Dendritic cell treated with granulocyte-macrophage colony-stimulating factor and Interleukin-4, amounts not matched to agents 40 ng/mL and 50 ng/mL, for 4 days (primary cell): ENCODE measurements at regions not wholly inside any gene's neighbourhood (a gene's known extent, or its start where the extent isn't known, plus 50 kb on each side); places are given as distances from the start of the nearest gene placed in this dataset.

Experiments
- H3K27ac Mint-ChIP-seq: one replicate; pipeline ENCODE4 v1.8.0; 2022; ENCODE audit warnings: mild to moderate bottlenecking, mixed read lengths
- H3K27me3 Mint-ChIP-seq: one replicate; pipeline ENCODE4 v1.8.0; 2022; ENCODE audit warnings: mild to moderate bottlenecking, mixed read lengths
- H3K36me3 Mint-ChIP-seq: one replicate; pipeline ENCODE4 v1.8.0; 2022; ENCODE audit warnings: low read depth, mixed read lengths
- H3K4me1 Mint-ChIP-seq: one replicate; pipeline ENCODE4 v1.8.0; 2022; ENCODE audit warnings: low read depth, mixed read lengths
- H3K4me3 Mint-ChIP-seq: one replicate; pipeline ENCODE4 v1.8.0; 2022; ENCODE audit warnings: mild to moderate bottlenecking, moderate library complexity, mixed read lengths
- H3K9me3 Mint-ChIP-seq: one replicate; pipeline ENCODE4 v1.8.0; 2022; ENCODE audit warnings: mixed read lengths
- intact Hi-C: fragments of 100-400 bp; cut with micrococcal nuclease; formaldehyde crosslinking; loops from one replicate; pipeline ENCODE4 v1.15.0; 2022

- Mint-ChIP-seq H3K36me3 (no peaks in the 10 kb centered on the region), H3K4me1 (peaks cover 6% of the 10 kb centered on the region), H3K9me3 (no peaks in the 10 kb centered on the region), H3K4me3 (no peak overlapping the region), H3K27me3 (no peaks in the 10 kb centered on the region), H3K27ac (no peak overlapping the region)
- intact Hi-C loops: no loop called here
These were observed 191.5 kb upstream of the PARD3B start for GRCh38 chr2:204353823-204354222.

GRCh38 chr2:204354442-204354856, 190.8 kb upstream of the PARD3B start:
- intact Hi-C loops: no loop called here
- no peaks in the 10 kb centered on the region for H3K9me3 Mint-ChIP-seq

GRCh38 chr2:204355688-204356087, 189.6 kb upstream of the PARD3B start:
- intact Hi-C loops: no loop called here

More at GRCh38 chr2:204354442-204354856, 190.8 kb upstream of the PARD3B start:
- peaks cover 6% of the 10 kb centered on the region for H3K4me1 Mint-ChIP-seq
- no peak overlapping the region for H3K4me3 Mint-ChIP-seq
- H3K27ac Mint-ChIP-seq: no peak overlapping the region
- H3K36me3 Mint-ChIP-seq: no peaks in the 10 kb centered on the region
- H3K27me3 Mint-ChIP-seq: no peaks in the 10 kb centered on the region

GRCh38 chr2:204356151-204356641, 189.1 kb upstream of the PARD3B start:
- Mint-ChIP-seq H3K4me1 (peaks cover 12% of the 10 kb centered on the region), H3K4me3 (no peak overlapping the region), H3K36me3 (no peaks in the 10 kb centered on the region), H3K27me3 (no peaks in the 10 kb centered on the region), H3K9me3 (no peaks in the 10 kb centered on the region), H3K27ac (no peak overlapping the region)
- intact Hi-C loops: no loop called here

More at GRCh38 chr2:204355688-204356087, 189.6 kb upstream of the PARD3B start:
- Mint-ChIP-seq H3K4me3 (no peak overlapping the region), H3K9me3 (no peaks in the 10 kb centered on the region), H3K4me1 (peaks cover 7% of the 10 kb centered on the region), H3K27me3 (no peaks in the 10 kb centered on the region), H3K36me3 (no peaks in the 10 kb centered on the region), H3K27ac (no peak overlapping the region)

GRCh38 chr2:204357286-204357685, 188.0 kb upstream of the PARD3B start:
- Mint-ChIP-seq H3K27me3 (no peaks in the 10 kb centered on the region), H3K27ac (no peak overlapping the region), H3K4me1 (peaks cover 13% of the 10 kb centered on the region), H3K36me3 (no peaks in the 10 kb centered on the region), H3K4me3 (no peak overlapping the region), H3K9me3 (no peaks in the 10 kb centered on the region)
- intact Hi-C loops: no loop called here

GRCh38 chr2:204359076-204359475, 186.2 kb upstream of the PARD3B start:
- no peak overlapping the region for H3K27ac Mint-ChIP-seq
- H3K36me3 Mint-ChIP-seq: no peaks in the 10 kb centered on the region
- H3K4me1 Mint-ChIP-seq: peaks cover 7% of the 10 kb centered on the region
- intact Hi-C loops: no loop called here
- H3K4me3 Mint-ChIP-seq: no peak overlapping the region
- no peaks in the 10 kb centered on the region for H3K9me3 Mint-ChIP-seq
- H3K27me3 Mint-ChIP-seq: no peaks in the 10 kb centered on the region

GRCh38 chr2:204360218-204361007, 184.9 kb upstream of the PARD3B start:
- Mint-ChIP-seq H3K27ac (no peak overlapping the region), H3K9me3 (no peaks in the 10 kb centered on the region), H3K36me3 (no peaks in the 10 kb centered on the region), H3K4me1 (peaks cover 7% of the 10 kb centered on the region), H3K27me3 (no peaks in the 10 kb centered on the region), H3K4me3 (no peak overlapping the region)
- intact Hi-C loops: no loop called here

GRCh38 chr2:204361738-204362137, 183.5 kb upstream of the PARD3B start:
- no peak overlapping the region for H3K4me3 Mint-ChIP-seq
- H3K27ac Mint-ChIP-seq: no peak overlapping the region
- intact Hi-C loops: no loop called here
- H3K36me3 Mint-ChIP-seq: no peaks in the 10 kb centered on the region
- H3K27me3 Mint-ChIP-seq: no peaks in the 10 kb centered on the region
- H3K4me1 Mint-ChIP-seq: peaks cover 7% of the 10 kb centered on the region
- no peaks in the 10 kb centered on the region for H3K9me3 Mint-ChIP-seq

GRCh38 chr2:204362581-204362980, 182.7 kb upstream of the PARD3B start:
- no peaks in the 10 kb centered on the region for H3K9me3 Mint-ChIP-seq
- H3K4me1 Mint-ChIP-seq: peaks cover 7% of the 10 kb centered on the region
- no peak overlapping the region for H3K27ac Mint-ChIP-seq
- H3K4me3 Mint-ChIP-seq: no peak overlapping the region
- intact Hi-C loops: no loop called here
- H3K27me3 Mint-ChIP-seq: no peaks in the 10 kb centered on the region
- H3K36me3 Mint-ChIP-seq: no peaks in the 10 kb centered on the region

GRCh38 chr2:204363513-204363912, 181.8 kb upstream of the PARD3B start:
- Mint-ChIP-seq H3K4me3 (no peak overlapping the region), H3K4me1 (peaks cover 7% of the 10 kb centered on the region), H3K9me3 (no peaks in the 10 kb centered on the region), H3K27me3 (no peaks in the 10 kb centered on the region), H3K27ac (no peak overlapping the region), H3K36me3 (no peaks in the 10 kb centered on the region)
- intact Hi-C loops: no loop called here

- Mint-ChIP-seq H3K27me3 (peaks cover 1% of the 10 kb centered on the region), H3K36me3 (no peaks in the 10 kb centered on the region), H3K4me1 (peaks cover 7% of the 10 kb centered on the region), H3K9me3 (no peaks in the 10 kb centered on the region), H3K4me3 (no peak overlapping the region), H3K27ac (no peak overlapping the region)
- intact Hi-C loops: no loop called here
These were observed 180.3 kb upstream of the PARD3B start for GRCh38 chr2:204364860-204365535.

- no peak overlapping the region for H3K4me3 Mint-ChIP-seq
- H3K27me3 Mint-ChIP-seq: peaks cover 1% of the 10 kb centered on the region
- intact Hi-C loops: no loop called here
- no peaks in the 10 kb centered on the region for H3K36me3 Mint-ChIP-seq
- no peaks in the 10 kb centered on the region for H3K9me3 Mint-ChIP-seq
- peaks cover 4% of the 10 kb centered on the region for H3K4me1 Mint-ChIP-seq
- H3K27ac Mint-ChIP-seq: no peak overlapping the region
These were observed 179.5 kb upstream of the PARD3B start for GRCh38 chr2:204365811-204366210.

- Mint-ChIP-seq H3K36me3 (no peaks in the 10 kb centered on the region), H3K27ac (no peak overlapping the region)
These were observed 177.8 kb upstream of the PARD3B start for GRCh38 chr2:204367466-204367865.

GRCh38 chr2:204370172-204370718, 175.0 kb upstream of the PARD3B start:
- H3K9me3 Mint-ChIP-seq: no peaks in the 10 kb centered on the region
- intact Hi-C loops: no loop called here
- no peak overlapping the region for H3K27ac Mint-ChIP-seq
- no peaks in the 10 kb centered on the region for H3K36me3 Mint-ChIP-seq
- H3K4me1 Mint-ChIP-seq: no peaks in the 10 kb centered on the region
- peaks cover 1% of the 10 kb centered on the region for H3K27me3 Mint-ChIP-seq
- H3K4me3 Mint-ChIP-seq: no peak overlapping the region

More at GRCh38 chr2:204367466-204367865, 177.8 kb upstream of the PARD3B start:
- no peak overlapping the region for H3K4me3 Mint-ChIP-seq
- peaks cover 1% of the 10 kb centered on the region for H3K27me3 Mint-ChIP-seq
- H3K4me1 Mint-ChIP-seq: no peaks in the 10 kb centered on the region
- intact Hi-C loops: no loop called here
- no peaks in the 10 kb centered on the region for H3K9me3 Mint-ChIP-seq
